Parathyroid adenoma (tissue), 2 donors: ENCODE measurements at regions not wholly inside any gene's neighbourhood (a gene's known extent, or its start where the extent isn't known, plus 50 kb on each side); places are given as distances from the start of the nearest gene placed in this dataset.

Experiments
- H2AFZ ChIP-seq: fragments of 300-600 bp; sonication (generic); one replicate; pipeline ENCODE4 v1.7.0; 2017; ENCODE audit warnings: antibody characterized with exemption, mild to moderate bottlenecking
- H3K27ac ChIP-seq: fragments of 300-600 bp; sonication (generic); one replicate; pipeline ENCODE4 v1.7.0; 2017
- H3K27me3 ChIP-seq: fragments of 300-600 bp; sonication (generic); one replicate; pipeline ENCODE4 v1.7.0; 2017; ENCODE audit warnings: low read length; ENCODE audit not compliant: control insufficient read depth, insufficient read depth
- H3K36me3 ChIP-seq: fragments of 300-600 bp; sonication (generic); one replicate; pipeline ENCODE4 v1.7.0; 2017; ENCODE audit warnings: low read length; ENCODE audit not compliant: control insufficient read depth, insufficient read depth
- H3K4me1 ChIP-seq: fragments of 300-600 bp; sonication (generic); one replicate; pipeline ENCODE4 v1.7.0; 2017; ENCODE audit warnings: control low read depth
- H3K4me2 ChIP-seq: fragments of 300-600 bp; sonication (generic); one replicate; pipeline ENCODE4 v1.7.0; 2017; ENCODE audit warnings: low read length
- H3K4me3 ChIP-seq: fragments of 300-600 bp; sonication (generic); one replicate; pipeline ENCODE4 v1.7.0; 2017; ENCODE audit warnings: low read depth, low read length
- H3K79me2 ChIP-seq: fragments of 300-600 bp; sonication (generic); one replicate; pipeline ENCODE4 v1.7.0; 2017; ENCODE audit warnings: control low read depth
- H3K9ac ChIP-seq: fragments of 300-600 bp; sonication (generic); one replicate; pipeline ENCODE4 v1.7.0; 2017; ENCODE audit warnings: mild to moderate bottlenecking
- H3K9me3 ChIP-seq: fragments of 300-600 bp; sonication (generic); one replicate; pipeline ENCODE4 v1.7.0; 2017; ENCODE audit warnings: low read length; ENCODE audit not compliant: control insufficient read depth
- TF ChIP-seq, protein P1 (sequence below): fragments of 300-600 bp; sonication (generic); IDR thresholded peaks from one replicate; pipeline ENCODE4 v1.7.0; 2017; ENCODE audit warnings: antibody characterized with exemption, mild to moderate bottlenecking
- donor health status: primary hyperparathyroidism.

DNA sequence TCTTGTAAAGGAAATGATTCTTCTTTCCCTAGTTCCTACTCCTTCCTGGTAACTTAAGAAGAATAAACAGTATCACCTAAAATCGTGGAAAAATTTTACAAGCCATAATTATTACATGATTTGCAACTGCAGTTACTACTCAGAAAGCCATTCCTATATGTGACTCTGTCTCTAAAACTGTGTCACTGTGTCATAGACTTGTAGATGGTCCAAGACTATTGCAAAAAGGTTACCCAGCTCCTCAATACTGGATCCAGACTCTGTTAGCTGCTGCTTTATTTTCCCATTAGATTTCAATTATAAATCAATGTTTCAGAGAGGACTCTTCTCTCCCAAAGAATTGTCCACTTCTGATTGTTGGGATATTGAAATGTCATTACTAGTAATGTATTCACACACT is 142.1 kb upstream of the STMND1 start:
- TF ChIP-seq, protein P1, sequence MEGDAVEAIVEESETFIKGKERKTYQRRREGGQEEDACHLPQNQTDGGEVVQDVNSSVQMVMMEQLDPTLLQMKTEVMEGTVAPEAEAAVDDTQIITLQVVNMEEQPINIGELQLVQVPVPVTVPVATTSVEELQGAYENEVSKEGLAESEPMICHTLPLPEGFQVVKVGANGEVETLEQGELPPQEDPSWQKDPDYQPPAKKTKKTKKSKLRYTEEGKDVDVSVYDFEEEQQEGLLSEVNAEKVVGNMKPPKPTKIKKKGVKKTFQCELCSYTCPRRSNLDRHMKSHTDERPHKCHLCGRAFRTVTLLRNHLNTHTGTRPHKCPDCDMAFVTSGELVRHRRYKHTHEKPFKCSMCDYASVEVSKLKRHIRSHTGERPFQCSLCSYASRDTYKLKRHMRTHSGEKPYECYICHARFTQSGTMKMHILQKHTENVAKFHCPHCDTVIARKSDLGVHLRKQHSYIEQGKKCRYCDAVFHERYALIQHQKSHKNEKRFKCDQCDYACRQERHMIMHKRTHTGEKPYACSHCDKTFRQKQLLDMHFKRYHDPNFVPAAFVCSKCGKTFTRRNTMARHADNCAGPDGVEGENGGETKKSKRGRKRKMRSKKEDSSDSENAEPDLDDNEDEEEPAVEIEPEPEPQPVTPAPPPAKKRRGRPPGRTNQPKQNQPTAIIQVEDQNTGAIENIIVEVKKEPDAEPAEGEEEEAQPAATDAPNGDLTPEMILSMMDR = no peak

DNA sequence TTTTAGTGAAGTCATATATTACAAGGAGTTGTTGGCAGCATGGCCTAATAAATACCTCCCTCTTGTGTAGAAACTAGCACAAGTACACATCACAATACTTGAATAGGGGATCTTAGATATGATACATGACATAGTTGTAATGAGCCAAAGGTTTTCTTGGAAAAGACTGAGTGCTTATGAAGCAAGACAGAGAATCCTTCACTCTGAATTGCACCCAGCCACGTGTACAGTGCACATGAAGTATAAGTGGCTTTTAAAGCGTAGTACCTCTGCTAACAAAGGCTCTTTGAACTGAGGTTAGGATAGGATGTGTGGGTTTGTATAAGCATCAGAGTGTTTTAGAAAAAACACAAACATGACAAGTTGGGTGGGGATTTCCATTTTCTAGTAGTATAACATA is 145.5 kb upstream of the STMND1 start:
- no peak overlapping the region for H3K4me2 ChIP-seq
- no peaks in the 10 kb centered on the region for H3K79me2 ChIP-seq
- H3K36me3 ChIP-seq = no peaks in the 10 kb centered on the region
- no peaks in the 10 kb centered on the region for H3K27me3 ChIP-seq
- no peaks in the 10 kb centered on the region for H3K9me3 ChIP-seq
- TF ChIP-seq, protein P1 = no peak
- H3K27ac ChIP-seq = no peak overlapping the region
- H2AFZ ChIP-seq = no peak overlapping the region
- H3K4me1 ChIP-seq = no peaks in the 10 kb centered on the region
- H3K4me3 ChIP-seq = no peak overlapping the region
- no peak overlapping the region for H3K9ac ChIP-seq

More for the DNA sequence above, 142.1 kb upstream of the STMND1 start:
- Histone ChIP-seq H3K27me3 (no peaks in the 10 kb centered on the region), H2AFZ (no peak overlapping the region), H3K4me2 (no peak overlapping the region), H3K4me3 (no peak overlapping the region), H3K9me3 (no peaks in the 10 kb centered on the region), H3K9ac (no peak overlapping the region), H3K36me3 (no peaks in the 10 kb centered on the region), H3K79me2 (no peaks in the 10 kb centered on the region), H3K27ac (no peak overlapping the region), H3K4me1 (no peaks in the 10 kb centered on the region)

DNA sequence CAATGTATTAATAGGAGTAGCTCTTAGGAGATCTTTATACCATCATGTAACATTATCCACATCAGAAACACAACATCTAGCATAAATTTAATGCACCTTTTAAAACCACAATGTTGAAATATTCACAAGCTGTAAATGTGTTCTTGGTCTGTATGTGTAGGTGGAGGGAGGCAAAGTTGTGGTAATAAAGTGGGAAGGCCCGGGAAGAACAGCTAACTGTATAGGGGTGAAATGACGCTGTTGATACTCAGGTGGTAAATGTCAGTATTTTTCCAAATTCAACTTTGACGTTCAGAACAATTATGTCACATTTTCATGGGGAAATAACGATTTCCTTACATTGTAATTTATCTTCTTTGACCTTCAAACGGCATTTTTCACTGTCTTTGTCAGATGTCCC is 146.0 kb upstream of the STMND1 start:
- no peaks in the 10 kb centered on the region for H3K27me3 ChIP-seq
- H3K79me2 ChIP-seq = no peaks in the 10 kb centered on the region
- no peaks in the 10 kb centered on the region for H3K4me1 ChIP-seq
- no peak overlapping the region for H3K4me2 ChIP-seq
- H3K9ac ChIP-seq = no peak overlapping the region
- no peaks in the 10 kb centered on the region for H3K36me3 ChIP-seq
- TF ChIP-seq, protein P1 = no peak
- no peak overlapping the region for H3K27ac ChIP-seq
- H3K9me3 ChIP-seq = no peaks in the 10 kb centered on the region
- no peak overlapping the region for H2AFZ ChIP-seq
- no peak overlapping the region for H3K4me3 ChIP-seq

DNA sequence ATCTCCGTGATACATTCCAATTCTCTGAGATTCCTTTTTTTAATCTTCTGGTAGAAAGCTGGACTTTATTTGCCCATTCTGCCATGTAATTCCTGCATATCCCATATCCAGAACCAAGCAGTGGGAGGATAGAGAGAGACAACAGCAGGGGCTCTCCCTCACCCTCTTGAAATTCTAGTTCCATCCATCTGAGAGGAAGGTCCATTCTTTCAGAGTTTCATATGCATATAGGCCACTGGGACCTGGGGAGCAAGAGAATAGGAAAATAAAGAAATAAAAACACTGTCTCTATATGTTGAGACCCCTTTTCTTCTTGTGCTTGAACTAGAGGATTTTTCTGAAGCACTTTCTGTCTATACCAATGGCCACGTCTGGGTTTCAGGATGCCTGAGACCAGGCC is 147.9 kb upstream of the STMND1 start:
- no peaks in the 10 kb centered on the region for H3K9me3 ChIP-seq

DNA sequence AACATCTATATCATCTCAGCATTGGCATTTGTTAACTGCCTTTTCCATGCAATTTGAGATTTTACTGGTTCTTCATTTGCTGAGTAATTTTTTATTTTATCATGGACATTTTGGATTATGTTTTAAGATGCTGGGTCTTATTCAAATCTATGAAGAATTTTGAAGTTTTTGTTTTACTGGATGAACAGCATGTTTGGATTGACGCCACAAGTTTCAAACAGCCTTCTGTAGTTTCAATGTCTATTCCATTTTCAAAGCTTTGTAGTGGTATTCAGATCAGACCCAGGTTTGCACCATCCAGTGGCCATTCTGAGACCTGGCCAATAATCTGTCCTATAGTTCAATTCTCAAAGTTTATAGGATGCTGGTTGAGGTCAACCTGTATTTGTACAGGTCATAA is 148.4 kb upstream of the STMND1 start:
- TF ChIP-seq, protein P1 = no peak
- Histone ChIP-seq H3K4me2 (no peak overlapping the region), H3K27ac (no peak overlapping the region), H3K9me3 (no peaks in the 10 kb centered on the region), H3K27me3 (no peaks in the 10 kb centered on the region), H3K79me2 (no peaks in the 10 kb centered on the region), H3K4me3 (no peak overlapping the region), H3K9ac (no peak overlapping the region), H3K36me3 (no peaks in the 10 kb centered on the region), H2AFZ (no peak overlapping the region), H3K4me1 (no peaks in the 10 kb centered on the region)

More for the DNA sequence above, 147.9 kb upstream of the STMND1 start:
- Histone ChIP-seq H3K4me3 (no peak overlapping the region), H3K36me3 (no peaks in the 10 kb centered on the region), H3K9ac (no peak overlapping the region), H3K27ac (no peak overlapping the region), H3K79me2 (no peaks in the 10 kb centered on the region), H3K4me1 (no peaks in the 10 kb centered on the region), H2AFZ (no peak overlapping the region), H3K27me3 (no peaks in the 10 kb centered on the region), H3K4me2 (no peak overlapping the region)
- TF ChIP-seq, protein P1 = no peak
